PC-3 (cell line): ENCODE measurements at regions not wholly inside any gene's neighbourhood (a gene's known extent, or its start where the extent isn't known, plus 50 kb on each side); places are given as distances from the start of the nearest gene placed in this dataset.

ENCODE experiments used
- CTCF ChIP-seq: fragments of 300-600 bp; sonication (generic); conservative IDR thresholded peaks from 2 replicates; pipeline ENCODE4 v1.5.1; 2017; ENCODE audit warnings: antibody characterized with exemption, low read depth, mild to moderate bottlenecking, low read length
- EZH2 ChIP-seq: fragments of 300-600 bp; sonication (generic); IDR thresholded peaks from one replicate; pipeline ENCODE4 v1.6.1; 2017; ENCODE audit warnings: antibody characterized with exemption, mild to moderate bottlenecking, low read length; ENCODE audit not compliant: unreplicated experiment
- EZH2phosphoT487 ChIP-seq: fragments of 300-600 bp; sonication (generic); IDR thresholded peaks from 2 replicates; pipeline ENCODE4 v1.6.1; 2018; ENCODE audit warnings: mild to moderate bottlenecking, antibody characterized with exemption, low read length, borderline replicate concordance

- TF ChIP-seq CTCF (no peak), EZH2phosphoT487 (no peak), EZH2 (no peak)
Observed at GRCh38 chr12:77248036-77248435, 182.7 kb upstream of the E2F7 start.
